ENCODE measurements at regions not wholly inside any gene's neighbourhood (a gene's known extent, or its start where the extent isn't known, plus 50 kb on each side); places are given as distances from the start of the nearest gene placed in this dataset.

- DNase-seq: no peak
Observed at GRCh38 chr20:58109126-58109880, 119.2 kb downstream of the ANKRD60 start.

GRCh38 chr20:58107533-58107932 lies 120.9 kb downstream of the ANKRD60 start:
- no peak for DNase-seq

- DNase-seq: no peak
Observed at GRCh38 chr20:58106143-58106750, 122.2 kb downstream of the ANKRD60 start.

GRCh38 chr20:58103961-58104360 lies 124.5 kb downstream of the ANKRD60 start:
- DNase-seq: no peak

- DNase-seq: no peak
Observed at GRCh38 chr20:58103517-58103904, 124.9 kb downstream of the ANKRD60 start.

- peak; percentile 6 for DNase-seq
Observed at GRCh38 chr20:58102744-58103516, 125.5 kb downstream of the ANKRD60 start.

- no peak for DNase-seq
Observed at GRCh38 chr20:58102261-58102660, 126.2 kb downstream of the ANKRD60 start.

GRCh38 chr20:58100731-58101356 lies 127.6 kb downstream of the ANKRD60 start:
- no peak for DNase-seq

GRCh38 chr20:58099956-58100730 lies 128.3 kb downstream of the ANKRD60 start:
- DNase-seq: no peak

GRCh38 chr20:58099291-58099935 lies 129.0 kb downstream of the ANKRD60 start:
- DNase-seq: no peak

- DNase-seq: no peak
Observed at GRCh38 chr20:58098571-58098970, 129.9 kb downstream of the ANKRD60 start.

- DNase-seq: no peak
Observed at GRCh38 chr20:58097943-58098342, 130.5 kb downstream of the ANKRD60 start.

GRCh38 chr20:58097429-58097828 lies 131.0 kb downstream of the ANKRD60 start:
- DNase-seq: no peak

- no peak for DNase-seq
Observed at GRCh38 chr20:58096880-58097423, 131.5 kb downstream of the ANKRD60 start.

- no peak for DNase-seq
Observed at GRCh38 chr20:58094698-58095097, 133.8 kb downstream of the ANKRD60 start.

- DNase-seq: no peak
Observed at GRCh38 chr20:58094160-58094559, 134.3 kb downstream of the ANKRD60 start.

GRCh38 chr20:58092871-58093270 lies 135.6 kb downstream of the ANKRD60 start:
- no peak for DNase-seq

GRCh38 chr20:58092353-58092752 lies 136.1 kb downstream of the ANKRD60 start:
- DNase-seq: no peak

- DNase-seq: no peak
Observed at GRCh38 chr20:58091810-58092209, 136.6 kb downstream of the ANKRD60 start.

GRCh38 chr20:58090161-58090560 lies 138.3 kb downstream of the ANKRD60 start:
- no peak for DNase-seq

GRCh38 chr20:58088625-58089024 lies 139.8 kb downstream of the ANKRD60 start:
- no peak for DNase-seq

GRCh38 chr20:58088105-58088504 lies 140.3 kb downstream of the ANKRD60 start:
- no peak for DNase-seq

All from activated naive CD4-positive, alpha-beta T cell treated with Interleukin-2 at 50 U/mL for 16 hours (primary cell).